ENCODE measurements at regions not wholly inside any gene's neighbourhood (a gene's known extent, or its start where the extent isn't known, plus 50 kb on each side); places are given as distances from the start of the nearest gene placed in this dataset.

GRCh38 chr4:137293281-137293680, 239.0 kb downstream of the PCDH18 start:
- TF ChIP-seq CTCF (IDR thresholded peaks at IDR 0.05; ENCODE audit: low read length), result no peak
- no peak for TF ChIP-seq EZH2 (IDR thresholded peaks at IDR 0.05; ENCODE audit: borderline replicate concordance, low read length)

Data from OCI-LY1 (cell line).